GM18861 (cell line): ENCODE measurements at regions not wholly inside any gene's neighbourhood (a gene's known extent, or its start where the extent isn't known, plus 50 kb on each side); places are given as distances from the start of the nearest gene placed in this dataset.
"Not testable (repeated sequence)": the region's sequence is repeated elsewhere in the genome, so short reads cannot be mapped to it uniquely, and the experiment has no call there.

Experiments
- ATAC-seq: cut with Tn5 transposase; IDR thresholded peaks from one replicate; pipeline ENCODE4 v1.9.1; 2021; ENCODE audit not compliant: unreplicated experiment

GRCh38 chr2:138881126-138881525, 100.9 kb upstream of the NXPH2 start:
- ATAC-seq: no peak

- ATAC-seq: no peak
Observed at GRCh38 chr2:138879931-138880330, 99.7 kb upstream of the NXPH2 start.

- ATAC-seq: no peak
Observed at GRCh38 chr2:138877421-138877820, 97.2 kb upstream of the NXPH2 start.

GRCh38 chr2:138874251-138874650, 94.1 kb upstream of the NXPH2 start:
- no peak for ATAC-seq

- ATAC-seq: not testable (repeated sequence)
Observed at GRCh38 chr2:138872116-138872515, 91.9 kb upstream of the NXPH2 start.

GRCh38 chr2:138871312-138871711, 91.1 kb upstream of the NXPH2 start:
- ATAC-seq: no peak

- ATAC-seq: no peak
Observed at GRCh38 chr2:138867341-138867740, 87.2 kb upstream of the NXPH2 start.

GRCh38 chr2:138866797-138867196, 86.6 kb upstream of the NXPH2 start:
- ATAC-seq: no peak

GRCh38 chr2:138853761-138854160, 73.6 kb upstream of the NXPH2 start:
- ATAC-seq: no peak

- no peak for ATAC-seq
Observed at GRCh38 chr2:138853296-138853695, 73.1 kb upstream of the NXPH2 start.

- ATAC-seq: peak; percentile 92
Observed at GRCh38 chr2:138846216-138846821, 66.1 kb upstream of the NXPH2 start.

- ATAC-seq: no peak
Observed at GRCh38 chr2:138842341-138842740, 62.2 kb upstream of the NXPH2 start.

GRCh38 chr2:138841459-138841858, 61.3 kb upstream of the NXPH2 start:
- ATAC-seq: no peak

GRCh38 chr2:138838851-138839620, 58.8 kb upstream of the NXPH2 start:
- no peak for ATAC-seq

GRCh38 chr2:138831691-138832090, 51.5 kb upstream of the NXPH2 start:
- ATAC-seq: no peak

- ATAC-seq: no peak
Observed at GRCh38 chr2:138831154-138831553, 51.0 kb upstream of the NXPH2 start.

- no peak for ATAC-seq
Observed at GRCh38 chr2:138830547-138830946, 50.4 kb upstream of the NXPH2 start.
